ENCODE measurements at regions not wholly inside any gene's neighbourhood (a gene's known extent, or its start where the extent isn't known, plus 50 kb on each side); places are given as distances from the start of the nearest gene placed in this dataset.

DNA sequence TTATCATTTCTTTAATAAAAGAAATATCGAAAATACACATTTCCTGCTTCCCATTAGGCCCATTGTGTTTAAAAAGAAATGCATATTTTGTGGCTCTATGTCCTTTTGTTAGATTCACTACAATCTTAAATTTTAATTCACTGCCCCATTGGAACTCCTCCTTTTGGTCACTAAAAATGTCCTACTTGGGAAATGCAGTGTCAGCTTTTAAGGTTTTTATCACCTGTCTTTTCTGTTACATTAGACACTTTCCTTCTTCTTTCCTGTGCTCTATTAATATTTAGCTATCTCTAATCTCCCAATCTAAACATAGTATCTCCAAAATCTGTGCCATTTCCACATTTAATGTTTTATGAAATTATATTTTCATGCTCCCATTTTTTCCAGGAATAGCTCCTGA lies 164.9 kb upstream of the SPOCK3 start:
- DNase-seq (ENCODE audit: low read depth, low spot score): no peak
- Histone ChIP-seq H3K4me3 (no peak overlapping the region), H3K36me3 (ENCODE audit: insufficient read depth, low read length) (no peaks in the 10 kb centered on the region), H3K9me3 (ENCODE audit: low read depth, low read length) (no peaks in the 10 kb centered on the region), H3K27ac (no peak overlapping the region), H3K9ac (ENCODE audit: insufficient read length) (no peak overlapping the region)
- TF ChIP-seq FOXP2 (optimal IDR thresholded peaks at IDR 0.05; ENCODE audit: control extremely low read depth, extremely low read length, insufficient read depth): no peak
- no peak for TF ChIP-seq POLR2AphosphoS5 (IDR thresholded peaks at IDR 0.05; ENCODE audit: borderline replicate concordance, low read depth, low read length)
- TF ChIP-seq EZH2 (IDR thresholded peaks at IDR 0.05): no peak

- no peaks in the 10 kb centered on the region for H3K9me3 ChIP-seq (ENCODE audit: low read depth, low read length)
- no peak for DNase-seq (ENCODE audit: low read depth, low spot score)
- no peak overlapping the region for H3K4me3 ChIP-seq
- H3K9ac ChIP-seq (ENCODE audit: insufficient read length): no peak overlapping the region
- no peaks in the 10 kb centered on the region for H3K36me3 ChIP-seq (ENCODE audit: insufficient read depth, low read length)
- TF ChIP-seq EZH2 (IDR thresholded peaks at IDR 0.05): no peak
- TF ChIP-seq FOXP2 (optimal IDR thresholded peaks at IDR 0.05; ENCODE audit: control extremely low read depth, extremely low read length, insufficient read depth): no peak
- no peak for TF ChIP-seq POLR2AphosphoS5 (IDR thresholded peaks at IDR 0.05; ENCODE audit: borderline replicate concordance, low read depth, low read length)
- no peak overlapping the region for H3K27ac ChIP-seq
Measured at GRCh38 chr4:167406181-167406580, 171.9 kb upstream of the SPOCK3 start.

GRCh38 chr4:167415461-167415860 lies 181.2 kb upstream of the SPOCK3 start:
- no peak overlapping the region for H3K27ac ChIP-seq
- no peak overlapping the region for H3K9ac ChIP-seq (ENCODE audit: insufficient read length)
- no peak for TF ChIP-seq FOXP2 (optimal IDR thresholded peaks at IDR 0.05; ENCODE audit: control extremely low read depth, extremely low read length, insufficient read depth)
- no peak for TF ChIP-seq EZH2 (IDR thresholded peaks at IDR 0.05)
- no peak for TF ChIP-seq POLR2AphosphoS5 (IDR thresholded peaks at IDR 0.05; ENCODE audit: borderline replicate concordance, low read depth, low read length)
- no peak for DNase-seq (ENCODE audit: low read depth, low spot score)
- H3K36me3 ChIP-seq (ENCODE audit: insufficient read depth, low read length): no peaks in the 10 kb centered on the region
- no peak overlapping the region for H3K4me3 ChIP-seq
- H3K9me3 ChIP-seq (ENCODE audit: low read depth, low read length): no peaks in the 10 kb centered on the region

DNA sequence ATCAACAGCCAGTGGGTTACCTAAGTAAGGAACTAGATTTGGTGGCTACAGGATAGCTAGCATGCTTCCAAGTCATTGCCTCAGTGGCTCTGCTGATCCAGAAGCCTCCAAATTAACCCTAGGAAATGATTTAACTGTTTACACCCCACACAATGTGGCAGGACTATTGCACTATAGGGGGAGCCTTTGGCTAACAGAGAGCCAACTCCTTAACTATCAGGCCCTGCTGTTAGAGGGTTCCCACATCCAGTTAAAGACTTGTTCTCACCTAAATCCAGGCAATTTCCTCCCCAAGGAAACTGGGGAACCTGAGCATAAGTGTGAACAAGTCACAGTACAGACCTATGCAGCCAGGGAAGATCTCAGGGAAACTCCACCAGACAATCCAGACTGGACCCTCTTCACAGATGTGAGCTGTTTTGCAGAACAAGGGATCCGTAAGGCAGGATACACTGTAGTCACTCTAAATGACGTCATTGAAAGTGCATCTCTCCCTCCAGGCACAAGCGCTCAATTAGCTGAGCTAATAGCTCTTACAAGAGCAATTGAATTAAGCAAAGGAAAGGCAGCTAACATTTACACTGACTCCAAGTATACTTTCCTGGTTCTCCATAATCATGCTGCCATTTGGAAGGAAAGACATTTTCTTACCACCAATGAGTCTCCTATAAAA lies 185.3 kb upstream of the SPOCK3 start:
- no peak overlapping the region for H3K27ac ChIP-seq
- no peak overlapping the region for H3K9ac ChIP-seq (ENCODE audit: insufficient read length)
- H3K9me3 ChIP-seq (ENCODE audit: low read depth, low read length): no peaks in the 10 kb centered on the region
- TF ChIP-seq POLR2AphosphoS5 (IDR thresholded peaks at IDR 0.05; ENCODE audit: borderline replicate concordance, low read depth, low read length) (no peak), EZH2 (IDR thresholded peaks at IDR 0.05) (no peak), FOXP2 (optimal IDR thresholded peaks at IDR 0.05; ENCODE audit: control extremely low read depth, extremely low read length, insufficient read depth) (no peak)
- no peak overlapping the region for H3K4me3 ChIP-seq
- no peaks in the 10 kb centered on the region for H3K36me3 ChIP-seq (ENCODE audit: insufficient read depth, low read length)
- DNase-seq (ENCODE audit: low read depth, low spot score): no peak

GRCh38 chr4:167421201-167421600 lies 186.9 kb upstream of the SPOCK3 start:
- Histone ChIP-seq H3K36me3 (ENCODE audit: insufficient read depth, low read length) (no peaks in the 10 kb centered on the region), H3K4me3 (no peak overlapping the region), H3K27ac (no peak overlapping the region), H3K9ac (ENCODE audit: insufficient read length) (no peak overlapping the region), H3K9me3 (ENCODE audit: low read depth, low read length) (no peaks in the 10 kb centered on the region)
- DNase-seq (ENCODE audit: low read depth, low spot score): no peak
- TF ChIP-seq POLR2AphosphoS5 (IDR thresholded peaks at IDR 0.05; ENCODE audit: borderline replicate concordance, low read depth, low read length) (no peak), FOXP2 (optimal IDR thresholded peaks at IDR 0.05; ENCODE audit: control extremely low read depth, extremely low read length, insufficient read depth) (no peak)

DNA sequence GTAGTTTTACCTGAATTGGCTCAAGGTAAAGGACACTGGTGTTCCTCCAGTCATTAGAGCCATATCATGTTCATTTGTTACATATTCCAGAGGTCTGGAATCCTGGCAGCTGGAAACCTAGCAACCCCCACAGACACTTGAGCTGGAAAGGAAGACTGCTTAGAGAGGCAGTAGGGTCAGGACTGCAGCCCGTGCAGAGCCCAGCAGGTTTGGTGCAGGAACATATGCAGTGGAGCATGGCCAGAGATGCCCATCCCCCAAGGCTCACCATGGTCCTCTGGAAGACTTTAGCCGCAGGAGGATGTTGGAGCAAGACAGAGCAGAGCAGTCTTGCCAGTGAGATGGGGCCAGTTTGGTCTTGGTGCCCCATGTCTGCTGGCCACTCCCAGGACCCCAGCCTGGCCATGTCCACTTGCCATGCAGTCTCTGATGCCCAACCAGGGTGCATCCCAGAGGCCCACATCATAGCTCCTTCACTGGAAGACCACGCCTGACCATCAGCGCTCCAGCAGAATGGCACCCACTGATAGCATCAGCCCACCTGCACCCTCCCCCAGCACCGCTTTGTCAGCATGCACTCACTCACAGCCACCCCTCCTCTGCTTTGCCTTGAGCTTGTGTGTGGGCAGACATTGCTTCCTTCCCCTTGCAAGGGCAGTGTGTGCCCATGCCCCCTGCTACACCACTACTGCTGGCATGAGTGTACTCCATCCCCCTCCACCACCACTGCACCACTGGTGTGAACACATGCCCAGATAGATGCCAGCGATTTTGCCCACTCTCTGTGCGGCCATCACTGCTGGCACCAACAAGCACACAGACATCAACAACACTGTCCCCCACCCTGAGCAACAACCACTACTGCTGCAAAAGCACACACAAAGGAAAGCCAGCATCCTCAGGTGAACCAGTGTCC lies 190.3 kb upstream of the SPOCK3 start:
- H3K9me3 ChIP-seq (ENCODE audit: low read depth, low read length): no peaks in the 10 kb centered on the region
- H3K27ac ChIP-seq: no peak overlapping the region
- TF ChIP-seq EZH2 (IDR thresholded peaks at IDR 0.05) (no peak), FOXP2 (optimal IDR thresholded peaks at IDR 0.05; ENCODE audit: control extremely low read depth, extremely low read length, insufficient read depth) (no peak), POLR2AphosphoS5 (IDR thresholded peaks at IDR 0.05; ENCODE audit: borderline replicate concordance, low read depth, low read length) (no peak)
- H3K9ac ChIP-seq (ENCODE audit: insufficient read length): no peak overlapping the region
- H3K4me3 ChIP-seq: no peak overlapping the region
- no peak for DNase-seq (ENCODE audit: low read depth, low spot score)
- no peaks in the 10 kb centered on the region for H3K36me3 ChIP-seq (ENCODE audit: insufficient read depth, low read length)

DNA sequence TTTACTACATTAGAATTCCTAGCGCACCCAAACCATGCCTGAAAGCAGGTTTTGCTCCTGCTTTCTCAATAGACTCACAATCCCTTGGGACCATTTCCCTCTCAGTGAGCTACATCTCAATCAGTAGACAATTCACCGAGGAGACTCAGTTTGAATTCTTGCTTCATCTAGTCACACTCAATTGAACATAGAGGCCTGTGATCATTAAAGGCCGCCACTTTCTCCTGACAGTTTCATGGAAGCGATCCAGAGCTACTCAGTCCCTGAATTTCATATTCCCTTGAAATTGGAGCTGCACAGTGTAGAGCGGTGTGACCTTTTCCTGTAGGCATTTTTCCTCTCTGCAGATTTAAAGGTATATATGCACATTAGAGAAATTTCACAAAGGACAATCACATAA lies 193.9 kb upstream of the SPOCK3 start:
- no peak overlapping the region for H3K9ac ChIP-seq (ENCODE audit: insufficient read length)

GRCh38 chr4:167431371-167431770 lies 197.1 kb upstream of the SPOCK3 start:
- TF ChIP-seq FOXP2 (optimal IDR thresholded peaks at IDR 0.05; ENCODE audit: control extremely low read depth, extremely low read length, insufficient read depth) (no peak), EZH2 (IDR thresholded peaks at IDR 0.05) (no peak), POLR2AphosphoS5 (IDR thresholded peaks at IDR 0.05; ENCODE audit: borderline replicate concordance, low read depth, low read length) (no peak)
- no peak for DNase-seq (ENCODE audit: low read depth, low spot score)
- H3K27ac ChIP-seq: no peak overlapping the region
- H3K4me3 ChIP-seq: no peak overlapping the region
- no peaks in the 10 kb centered on the region for H3K36me3 ChIP-seq (ENCODE audit: insufficient read depth, low read length)
- no peaks in the 10 kb centered on the region for H3K9me3 ChIP-seq (ENCODE audit: low read depth, low read length)
- H3K9ac ChIP-seq (ENCODE audit: insufficient read length): no peak overlapping the region

More for the DNA sequence above, 193.9 kb upstream of the SPOCK3 start:
- H3K9me3 ChIP-seq (ENCODE audit: low read depth, low read length): no peaks in the 10 kb centered on the region
- H3K27ac ChIP-seq: no peak overlapping the region
- no peak for DNase-seq (ENCODE audit: low read depth, low spot score)
- H3K4me3 ChIP-seq: no peak overlapping the region
- no peaks in the 10 kb centered on the region for H3K36me3 ChIP-seq (ENCODE audit: insufficient read depth, low read length)
- TF ChIP-seq EZH2 (IDR thresholded peaks at IDR 0.05): no peak
- TF ChIP-seq POLR2AphosphoS5 (IDR thresholded peaks at IDR 0.05; ENCODE audit: borderline replicate concordance, low read depth, low read length): no peak
- TF ChIP-seq FOXP2 (optimal IDR thresholded peaks at IDR 0.05; ENCODE audit: control extremely low read depth, extremely low read length, insufficient read depth): no peak
